ENCODE measurements at regions not wholly inside any gene's neighbourhood (a gene's known extent, or its start where the extent isn't known, plus 50 kb on each side); places are given as distances from the start of the nearest gene placed in this dataset.
A peak's percentile ranks its signal among the peaks of the same experiment; 100 is the strongest.

- Mint-ChIP-seq H3K27ac (no peak overlapping the region), H3K27me3 (no peaks in the 10 kb centered on the region), H3K4me3 (no peak overlapping the region), H3K4me1 (no peaks in the 10 kb centered on the region), H3K9me3 (no peaks in the 10 kb centered on the region), H3K36me3 (no peaks in the 10 kb centered on the region)
- no peak overlapping the region for H3K27ac ChIP-seq (ENCODE audit: insufficient read depth, low read length, poor library complexity, severe bottlenecking)
- H3K9me3 ChIP-seq (ENCODE audit: control insufficient read depth in 2 of 2, low read length in 2 of 2): no peaks in the 10 kb centered on the region
- no peaks in the 10 kb centered on the region for H3K36me3 ChIP-seq (ENCODE audit: control insufficient read depth, insufficient read depth, low read length)
- peaks cover 9% of the 10 kb centered on the region for H3K27me3 ChIP-seq (ENCODE audit: control insufficient read depth, insufficient read depth, low read length)
- H3K4me1 ChIP-seq (ENCODE audit: control insufficient read depth, insufficient read depth, low read length, poor library complexity, severe bottlenecking): no peaks in the 10 kb centered on the region
- no peak for ATAC-seq (ENCODE audit: low read depth in 2 of 2)
- no peak for DNase-seq
- no peak overlapping the region for H3K4me3 ChIP-seq (ENCODE audit: low read depth, low read length)
Measured at GRCh38 chr15:91717811-91718210, 135.7 kb upstream of the SLCO3A1 start.

DNA sequence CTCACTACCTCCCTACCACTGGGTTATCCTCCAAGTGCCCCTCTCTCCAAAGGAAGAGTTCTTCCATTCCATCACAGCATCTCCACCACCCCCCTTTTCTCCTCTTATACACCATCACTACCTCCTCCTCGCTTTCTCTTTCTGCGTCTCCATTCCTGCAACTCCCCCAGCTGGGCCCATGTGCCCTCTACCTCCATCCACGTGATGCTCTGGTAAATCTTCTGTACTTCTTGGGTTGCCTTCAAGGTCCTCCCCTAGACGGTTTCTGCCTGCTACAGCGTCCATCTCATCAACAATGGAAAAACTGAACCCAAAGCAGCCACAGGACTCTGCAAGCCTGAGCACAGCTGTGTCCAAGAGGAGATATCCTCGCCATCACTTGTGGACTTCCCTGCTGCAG is 129.5 kb upstream of the SLCO3A1 start:
- no peaks in the 10 kb centered on the region for H3K36me3 ChIP-seq (ENCODE audit: control insufficient read depth, insufficient read depth, low read length)
- H3K27ac ChIP-seq (ENCODE audit: insufficient read depth, low read length, poor library complexity, severe bottlenecking): no peak overlapping the region
- H3K4me3 ChIP-seq (ENCODE audit: low read depth, low read length): no peak overlapping the region
- Mint-ChIP-seq H3K4me3 (no peak overlapping the region), H3K4me1 (no peaks in the 10 kb centered on the region), H3K27ac (peak overlapping the region in 1 of 3 donors; percentile 23), H3K36me3 (no peaks in the 10 kb centered on the region), H3K27me3 (peaks cover 15% of the 10 kb centered on the region), H3K9me3 (peaks cover 0 to 1% (median 0%) of the 10 kb centered on the region in 7 donors)
- no peaks in the 10 kb centered on the region for H3K4me1 ChIP-seq (ENCODE audit: control insufficient read depth, insufficient read depth, low read length, poor library complexity, severe bottlenecking)
- no peak for ATAC-seq (ENCODE audit: low read depth in 2 of 2)
- H3K27me3 ChIP-seq (ENCODE audit: control insufficient read depth, insufficient read depth, low read length): no peaks in the 10 kb centered on the region
- H3K9me3 ChIP-seq (ENCODE audit: control insufficient read depth in 2 of 2, low read length in 2 of 2): no peaks in the 10 kb centered on the region
- no peak for DNase-seq

DNA sequence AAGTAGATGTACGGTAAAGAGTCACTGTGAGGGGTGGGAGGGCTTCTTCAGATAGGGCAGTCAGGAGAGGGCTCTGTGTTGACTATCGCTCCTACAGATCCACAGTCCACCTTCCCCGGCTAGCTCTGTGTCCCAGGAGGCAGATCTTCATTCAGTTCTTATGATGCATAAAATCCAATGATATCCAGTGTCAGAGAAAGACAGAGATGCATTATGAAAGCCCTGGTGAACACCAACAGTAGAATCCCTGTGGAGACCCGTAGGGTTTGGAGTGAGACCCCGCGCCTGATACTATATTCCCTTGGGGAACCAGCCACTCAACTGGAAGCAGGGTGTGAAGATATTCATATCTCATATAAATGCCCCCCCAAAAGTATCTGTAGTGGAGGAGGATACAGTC is 119.8 kb upstream of the SLCO3A1 start:
- Mint-ChIP-seq H3K4me3 (no peak overlapping the region), H3K36me3 (no peaks in the 10 kb centered on the region), H3K27ac (no peak overlapping the region), H3K27me3 (peaks cover 23% of the 10 kb centered on the region), H3K9me3 (no peaks in the 10 kb centered on the region), H3K4me1 (no peaks in the 10 kb centered on the region)
- H3K27me3 ChIP-seq (ENCODE audit: control insufficient read depth, insufficient read depth, low read length): peaks cover 6% of the 10 kb centered on the region
- H3K9me3 ChIP-seq (ENCODE audit: control insufficient read depth in 2 of 2, low read length in 2 of 2): no peaks in the 10 kb centered on the region
- DNase-seq: no peak
- no peak for ATAC-seq (ENCODE audit: low read depth in 2 of 2)
- H3K36me3 ChIP-seq (ENCODE audit: control insufficient read depth, insufficient read depth, low read length): no peaks in the 10 kb centered on the region
- no peaks in the 10 kb centered on the region for H3K4me1 ChIP-seq (ENCODE audit: control insufficient read depth, insufficient read depth, low read length, poor library complexity, severe bottlenecking)
- H3K4me3 ChIP-seq (ENCODE audit: low read depth, low read length): no peak overlapping the region
- no peak overlapping the region for H3K27ac ChIP-seq (ENCODE audit: insufficient read depth, low read length, poor library complexity, severe bottlenecking)

- H3K4me3 Mint-ChIP-seq: no peak overlapping the region
- no peaks in the 10 kb centered on the region for H3K4me1 ChIP-seq (ENCODE audit: control insufficient read depth, insufficient read depth, low read length, poor library complexity, severe bottlenecking)
- ATAC-seq (ENCODE audit: low read depth in 2 of 2) (no peak), DNase-seq (no peak)
- H3K36me3 Mint-ChIP-seq: no peaks in the 10 kb centered on the region
- H3K27me3 ChIP-seq (ENCODE audit: control insufficient read depth, insufficient read depth, low read length): peaks cover 5% of the 10 kb centered on the region
- H3K27me3 Mint-ChIP-seq: peaks cover 27% of the 10 kb centered on the region
- H3K4me1 Mint-ChIP-seq: no peaks in the 10 kb centered on the region
- no peak overlapping the region for H3K4me3 ChIP-seq (ENCODE audit: low read depth, low read length)
- H3K9me3 Mint-ChIP-seq: no peaks in the 10 kb centered on the region
- H3K36me3 ChIP-seq (ENCODE audit: control insufficient read depth, insufficient read depth, low read length): no peaks in the 10 kb centered on the region
- H3K27ac Mint-ChIP-seq: no peak overlapping the region
- H3K27ac ChIP-seq (ENCODE audit: insufficient read depth, low read length, poor library complexity, severe bottlenecking): no peak overlapping the region
- H3K9me3 ChIP-seq (ENCODE audit: control insufficient read depth in 2 of 2, low read length in 2 of 2): no peaks in the 10 kb centered on the region
Measured at GRCh38 chr15:91737151-91737818, 116.2 kb upstream of the SLCO3A1 start.

DNA sequence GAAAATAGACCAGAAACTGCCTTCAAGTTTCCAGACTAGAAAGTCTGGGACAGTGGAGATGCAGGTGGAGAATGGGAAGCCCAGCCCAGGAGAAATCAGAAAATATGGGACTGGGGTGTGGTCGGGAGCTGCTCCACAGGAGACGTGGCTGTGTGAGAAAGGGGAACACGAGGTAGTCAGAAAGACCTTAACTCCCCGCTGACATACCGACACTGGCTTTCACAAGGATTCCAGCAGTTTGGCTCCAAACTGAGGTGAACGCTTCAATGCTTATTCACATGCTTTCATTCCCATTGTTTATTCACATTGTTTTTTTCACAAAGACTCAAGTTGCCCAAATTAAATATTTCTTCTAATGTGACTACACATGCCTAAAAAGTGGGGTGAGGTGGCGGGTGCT is 111.5 kb upstream of the SLCO3A1 start:
- DNase-seq: no peak
- peaks cover 0 to 3% (median 0%) of the 10 kb centered on the region in 7 donors for H3K9me3 Mint-ChIP-seq
- Histone ChIP-seq H3K9me3 (ENCODE audit: control insufficient read depth in 2 of 2, low read length in 2 of 2) (no peaks in the 10 kb centered on the region), H3K4me1 (ENCODE audit: control insufficient read depth, insufficient read depth, low read length, poor library complexity, severe bottlenecking) (no peaks in the 10 kb centered on the region), H3K27ac (ENCODE audit: insufficient read depth, low read length, poor library complexity, severe bottlenecking) (no peak overlapping the region), H3K4me3 (ENCODE audit: low read depth, low read length) (no peak overlapping the region), H3K27me3 (ENCODE audit: control insufficient read depth, insufficient read depth, low read length) (peaks cover 10% of the 10 kb centered on the region), H3K36me3 (ENCODE audit: control insufficient read depth, insufficient read depth, low read length) (no peaks in the 10 kb centered on the region)
- no peak overlapping the region for H3K27ac Mint-ChIP-seq
- H3K27me3 Mint-ChIP-seq: peaks cover 30% of the 10 kb centered on the region
- H3K4me1 Mint-ChIP-seq: no peaks in the 10 kb centered on the region
- no peak overlapping the region for H3K4me3 Mint-ChIP-seq
- H3K36me3 Mint-ChIP-seq: no peaks in the 10 kb centered on the region
- no peak for ATAC-seq (ENCODE audit: low read depth in 2 of 2)

GRCh38 chr15:91751611-91752010 is 101.9 kb upstream of the SLCO3A1 start:
- H3K4me1 Mint-ChIP-seq: no peaks in the 10 kb centered on the region
- Histone ChIP-seq H3K36me3 (ENCODE audit: control insufficient read depth, insufficient read depth, low read length) (no peaks in the 10 kb centered on the region), H3K9me3 (ENCODE audit: control insufficient read depth in 2 of 2, low read length in 2 of 2) (no peaks in the 10 kb centered on the region), H3K4me1 (ENCODE audit: control insufficient read depth, insufficient read depth, low read length, poor library complexity, severe bottlenecking) (no peaks in the 10 kb centered on the region), H3K27ac (ENCODE audit: insufficient read depth, low read length, poor library complexity, severe bottlenecking) (no peak overlapping the region), H3K27me3 (ENCODE audit: control insufficient read depth, insufficient read depth, low read length) (no peaks in the 10 kb centered on the region), H3K4me3 (ENCODE audit: low read depth, low read length) (no peak overlapping the region)
- peaks cover 4% of the 10 kb centered on the region for H3K27me3 Mint-ChIP-seq
- H3K36me3 Mint-ChIP-seq: no peaks in the 10 kb centered on the region
- ATAC-seq (ENCODE audit: low read depth in 2 of 2) (no peak), DNase-seq (no peak)
- peaks cover 0 to 4% (median 0%) of the 10 kb centered on the region in 7 donors for H3K9me3 Mint-ChIP-seq
- H3K27ac Mint-ChIP-seq: no peak overlapping the region
- H3K4me3 Mint-ChIP-seq: no peak overlapping the region

- Mint-ChIP-seq H3K9me3 (peaks cover 0 to 4% (median 0%) of the 10 kb centered on the region in 7 donors), H3K27ac (no peak overlapping the region)
Measured at GRCh38 chr15:91752081-91752785, 101.3 kb upstream of the SLCO3A1 start.

DNA sequence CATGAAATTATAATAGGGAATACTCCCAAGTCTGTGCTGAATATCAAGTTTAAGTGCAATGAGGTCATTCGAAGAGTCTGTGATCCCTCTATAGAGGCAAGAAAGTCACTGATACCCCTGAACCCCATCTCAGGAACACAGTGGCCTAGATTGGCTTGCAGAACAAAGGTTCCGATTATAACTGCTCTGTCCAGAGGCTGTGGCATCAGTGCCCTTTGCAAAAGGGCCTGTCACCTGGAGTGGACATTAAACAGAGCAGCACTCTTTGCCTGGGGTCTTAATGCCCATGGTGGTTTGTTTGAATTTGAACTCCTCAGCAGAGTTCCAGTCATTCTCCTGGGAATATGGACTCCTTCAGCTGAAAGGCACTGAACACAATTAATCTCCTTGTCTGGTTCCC is 93.9 kb upstream of the SLCO3A1 start:
- Mint-ChIP-seq H3K36me3 (no peaks in the 10 kb centered on the region), H3K4me1 (no peaks in the 10 kb centered on the region), H3K27me3 (peaks cover 23% of the 10 kb centered on the region), H3K9me3 (peaks cover 0 to 3% (median 0%) of the 10 kb centered on the region in 7 donors), H3K27ac (no peak overlapping the region), H3K4me3 (no peak overlapping the region)
- no peaks in the 10 kb centered on the region for H3K9me3 ChIP-seq (ENCODE audit: control insufficient read depth in 2 of 2, low read length in 2 of 2)
- H3K4me1 ChIP-seq (ENCODE audit: control insufficient read depth, insufficient read depth, low read length, poor library complexity, severe bottlenecking): no peaks in the 10 kb centered on the region
- peaks cover 3% of the 10 kb centered on the region for H3K27me3 ChIP-seq (ENCODE audit: control insufficient read depth, insufficient read depth, low read length)
- DNase-seq (no peak), ATAC-seq (ENCODE audit: low read depth in 2 of 2) (no peak)
- no peak overlapping the region for H3K4me3 ChIP-seq (ENCODE audit: low read depth, low read length)
- H3K36me3 ChIP-seq (ENCODE audit: control insufficient read depth, insufficient read depth, low read length): no peaks in the 10 kb centered on the region
- no peak overlapping the region for H3K27ac ChIP-seq (ENCODE audit: insufficient read depth, low read length, poor library complexity, severe bottlenecking)

More at GRCh38 chr15:91752081-91752785, 101.3 kb upstream of the SLCO3A1 start:
- no peaks in the 10 kb centered on the region for H3K9me3 ChIP-seq (ENCODE audit: control insufficient read depth in 2 of 2, low read length in 2 of 2)
- ATAC-seq (ENCODE audit: low read depth in 2 of 2) (no peak), DNase-seq (no peak)
- H3K4me1 Mint-ChIP-seq: no peaks in the 10 kb centered on the region
- H3K36me3 Mint-ChIP-seq: no peaks in the 10 kb centered on the region
- H3K4me1 ChIP-seq (ENCODE audit: control insufficient read depth, insufficient read depth, low read length, poor library complexity, severe bottlenecking): no peaks in the 10 kb centered on the region
- H3K36me3 ChIP-seq (ENCODE audit: control insufficient read depth, insufficient read depth, low read length): no peaks in the 10 kb centered on the region
- H3K27me3 Mint-ChIP-seq: peaks cover 4% of the 10 kb centered on the region
- H3K4me3 Mint-ChIP-seq: no peak overlapping the region
- H3K27ac ChIP-seq (ENCODE audit: insufficient read depth, low read length, poor library complexity, severe bottlenecking): no peak overlapping the region
- no peaks in the 10 kb centered on the region for H3K27me3 ChIP-seq (ENCODE audit: control insufficient read depth, insufficient read depth, low read length)
- H3K4me3 ChIP-seq (ENCODE audit: low read depth, low read length): no peak overlapping the region

All from CD4-positive, CD25-positive, alpha-beta regulatory T cell (primary cell).